ENCODE measurements at regions not wholly inside any gene's neighbourhood (a gene's known extent, or its start where the extent isn't known, plus 50 kb on each side); places are given as distances from the start of the nearest gene placed in this dataset.
"Not testable (repeated sequence)": the region's sequence is repeated elsewhere in the genome, so short reads cannot be mapped to it uniquely, and the experiment has no call there.

GRCh38 chrX:1059576-1060561, 152.6 kb downstream of the CRLF2 start:
- H3K27me3 Mint-ChIP-seq (ENCODE audit: unreplicated experiment): peaks cover 3% of the 10 kb centered on the region
- no peak overlapping the region for H3K4me3 Mint-ChIP-seq (ENCODE audit: unreplicated experiment)
- no peaks in the 10 kb centered on the region for H3K4me1 Mint-ChIP-seq (ENCODE audit: low read depth, unreplicated experiment)
- peaks cover 13% of the 10 kb centered on the region for H3K36me3 Mint-ChIP-seq (ENCODE audit: unreplicated experiment)
- no peak for TF ChIP-seq CTCF (IDR thresholded peaks at IDR 0.05; ENCODE audit: partially characterized antibody, unreplicated experiment)
- H3K9me3 Mint-ChIP-seq (ENCODE audit: unreplicated experiment): peaks cover 4% of the 10 kb centered on the region
- no peak overlapping the region for H3K27ac Mint-ChIP-seq (ENCODE audit: unreplicated experiment)
- DNase-seq: no peak

- not testable (repeated sequence) for H3K9me3 Mint-ChIP-seq (ENCODE audit: unreplicated experiment); H3K27ac Mint-ChIP-seq (ENCODE audit: unreplicated experiment); H3K36me3 Mint-ChIP-seq (ENCODE audit: unreplicated experiment); DNase-seq; H3K4me3 Mint-ChIP-seq (ENCODE audit: unreplicated experiment); H3K27me3 Mint-ChIP-seq (ENCODE audit: unreplicated experiment); H3K4me1 Mint-ChIP-seq (ENCODE audit: low read depth, unreplicated experiment)
Measured at GRCh38 chrX:1053600-1053999, 158.8 kb downstream of the CRLF2 start.

GRCh38 chrX:1053072-1053471, 159.4 kb downstream of the CRLF2 start:
- Mint-ChIP-seq H3K27ac (ENCODE audit: unreplicated experiment) (no peak overlapping the region), H3K4me1 (ENCODE audit: low read depth, unreplicated experiment) (no peaks in the 10 kb centered on the region), H3K9me3 (ENCODE audit: unreplicated experiment) (peaks cover 3% of the 10 kb centered on the region), H3K27me3 (ENCODE audit: unreplicated experiment) (peaks cover 2% of the 10 kb centered on the region), H3K4me3 (ENCODE audit: unreplicated experiment) (no peak overlapping the region), H3K36me3 (ENCODE audit: unreplicated experiment) (no peaks in the 10 kb centered on the region)
- DNase-seq: no peak
- no peak for TF ChIP-seq CTCF (IDR thresholded peaks at IDR 0.05; ENCODE audit: partially characterized antibody, unreplicated experiment)

- no peaks in the 10 kb centered on the region for H3K36me3 Mint-ChIP-seq (ENCODE audit: unreplicated experiment)
Measured at GRCh38 chrX:1052021-1052420, 160.4 kb downstream of the CRLF2 start.

GRCh38 chrX:1051421-1051820, 161.0 kb downstream of the CRLF2 start:
- Mint-ChIP-seq H3K27ac (ENCODE audit: unreplicated experiment) (no peak overlapping the region), H3K4me3 (ENCODE audit: unreplicated experiment) (no peak overlapping the region), H3K27me3 (ENCODE audit: unreplicated experiment) (peaks cover 5% of the 10 kb centered on the region), H3K4me1 (ENCODE audit: low read depth, unreplicated experiment) (peaks cover 3% of the 10 kb centered on the region), H3K9me3 (ENCODE audit: unreplicated experiment) (peaks cover 8% of the 10 kb centered on the region), H3K36me3 (ENCODE audit: unreplicated experiment) (no peaks in the 10 kb centered on the region)
- no peak for TF ChIP-seq CTCF (IDR thresholded peaks at IDR 0.05; ENCODE audit: partially characterized antibody, unreplicated experiment)
- DNase-seq: no peak

More at GRCh38 chrX:1052021-1052420, 160.4 kb downstream of the CRLF2 start:
- H3K27me3 Mint-ChIP-seq (ENCODE audit: unreplicated experiment): peaks cover 5% of the 10 kb centered on the region
- TF ChIP-seq CTCF (IDR thresholded peaks at IDR 0.05; ENCODE audit: partially characterized antibody, unreplicated experiment): no peak
- H3K4me1 Mint-ChIP-seq (ENCODE audit: low read depth, unreplicated experiment): peaks cover 3% of the 10 kb centered on the region
- no peak overlapping the region for H3K27ac Mint-ChIP-seq (ENCODE audit: unreplicated experiment)
- peaks cover 4% of the 10 kb centered on the region for H3K9me3 Mint-ChIP-seq (ENCODE audit: unreplicated experiment)
- H3K4me3 Mint-ChIP-seq (ENCODE audit: unreplicated experiment): no peak overlapping the region
- no peak for DNase-seq

Measured in glutamatergic neuron (in vitro differentiated cells).